HG02943 (cell line): ENCODE measurements at regions not wholly inside any gene's neighbourhood (a gene's known extent, or its start where the extent isn't known, plus 50 kb on each side); places are given as distances from the start of the nearest gene placed in this dataset.

Experiments used
- ATAC-seq: cut with Tn5 transposase; IDR thresholded peaks from one replicate; pipeline ENCODE4 v1.9.1; 2021; ENCODE audit warnings: mild to moderate bottlenecking, low read depth, moderate library complexity; ENCODE audit not compliant: unreplicated experiment

DNA sequence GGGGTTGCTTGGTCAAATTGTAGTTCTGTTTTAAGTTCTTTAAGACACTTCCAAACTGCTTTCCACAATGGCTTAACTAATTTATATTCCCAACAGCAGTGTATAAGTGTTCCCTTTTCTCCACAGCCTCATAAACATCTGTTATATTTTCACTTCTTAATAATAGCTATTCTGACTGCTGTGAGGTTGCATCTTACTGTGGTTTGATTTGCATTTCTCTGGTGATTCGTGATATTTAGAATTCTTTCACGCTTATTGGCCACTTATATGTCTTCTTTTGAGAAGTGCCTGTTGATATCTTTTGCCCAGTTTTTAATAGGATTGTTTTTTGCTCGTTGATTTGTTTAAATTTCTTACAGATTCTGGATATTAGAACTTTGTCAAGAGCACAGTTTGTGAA, 278.6 kb upstream of the ITM2A start:
- no peak for ATAC-seq

DNA sequence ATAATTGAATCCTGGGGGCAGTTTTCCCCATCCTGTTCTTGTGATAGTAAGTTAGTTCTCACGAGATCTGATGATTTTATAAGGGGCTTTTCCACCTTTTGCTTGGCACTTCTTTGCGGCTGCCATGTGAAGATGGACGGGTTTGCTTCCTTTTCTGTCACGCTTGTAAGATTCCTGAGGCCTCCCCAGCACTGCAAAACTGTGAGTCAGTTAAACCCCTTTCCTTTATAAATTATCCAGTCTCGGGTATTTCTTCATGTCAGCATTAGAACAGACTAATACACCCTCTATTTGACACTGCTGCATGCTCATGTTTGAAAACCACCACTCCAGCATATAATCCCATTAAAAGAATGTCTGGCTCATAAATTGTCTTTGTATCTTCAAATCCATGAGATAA, 264.4 kb upstream of the ITM2A start:
- no peak for ATAC-seq

DNA sequence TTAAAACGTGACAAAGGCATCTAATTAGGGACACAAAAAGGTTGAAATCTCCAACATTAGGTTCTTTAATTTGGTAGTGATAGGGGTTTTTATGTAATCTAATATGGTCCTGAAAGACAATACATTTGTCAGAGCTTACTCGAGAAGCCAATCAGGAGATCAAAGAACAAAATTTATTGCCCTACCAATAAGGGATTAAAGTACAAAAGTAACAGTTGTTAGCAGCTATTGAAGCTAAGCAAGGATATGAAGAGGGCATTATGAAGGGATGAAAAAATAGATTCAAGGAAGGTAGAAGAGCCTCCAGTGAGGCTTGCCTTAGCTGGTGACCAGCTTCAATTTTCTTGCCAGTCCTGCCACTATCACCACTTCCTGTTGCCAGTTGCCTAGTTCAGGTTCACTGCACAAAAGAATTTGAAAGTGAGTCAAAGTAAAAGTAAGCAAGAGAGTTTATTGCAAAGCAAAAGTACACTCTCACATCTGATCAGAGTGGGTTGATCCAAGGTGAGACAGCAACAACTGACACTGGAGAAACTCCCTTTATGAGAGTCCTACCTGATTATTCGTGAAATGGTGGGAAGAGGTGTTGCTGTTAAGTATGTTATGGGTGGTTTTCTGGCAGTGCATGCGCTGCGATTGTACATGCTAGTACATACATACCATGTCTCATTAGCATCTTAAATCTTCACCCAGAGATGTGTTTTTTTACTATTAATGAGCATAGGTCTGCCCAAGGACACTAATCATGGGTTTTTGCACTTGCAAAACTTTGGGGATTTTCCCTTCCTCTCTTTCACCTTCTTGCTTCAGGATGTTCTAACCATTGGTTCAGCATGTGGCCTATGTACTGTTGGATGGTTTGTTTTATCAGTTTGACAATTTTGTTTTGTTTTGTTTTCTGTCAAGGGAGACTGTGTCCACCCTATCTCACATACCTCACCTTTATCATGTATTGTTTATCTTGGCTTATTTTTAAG, 263.2 kb upstream of the ITM2A start:
- ATAC-seq: peak; percentile 85

DNA sequence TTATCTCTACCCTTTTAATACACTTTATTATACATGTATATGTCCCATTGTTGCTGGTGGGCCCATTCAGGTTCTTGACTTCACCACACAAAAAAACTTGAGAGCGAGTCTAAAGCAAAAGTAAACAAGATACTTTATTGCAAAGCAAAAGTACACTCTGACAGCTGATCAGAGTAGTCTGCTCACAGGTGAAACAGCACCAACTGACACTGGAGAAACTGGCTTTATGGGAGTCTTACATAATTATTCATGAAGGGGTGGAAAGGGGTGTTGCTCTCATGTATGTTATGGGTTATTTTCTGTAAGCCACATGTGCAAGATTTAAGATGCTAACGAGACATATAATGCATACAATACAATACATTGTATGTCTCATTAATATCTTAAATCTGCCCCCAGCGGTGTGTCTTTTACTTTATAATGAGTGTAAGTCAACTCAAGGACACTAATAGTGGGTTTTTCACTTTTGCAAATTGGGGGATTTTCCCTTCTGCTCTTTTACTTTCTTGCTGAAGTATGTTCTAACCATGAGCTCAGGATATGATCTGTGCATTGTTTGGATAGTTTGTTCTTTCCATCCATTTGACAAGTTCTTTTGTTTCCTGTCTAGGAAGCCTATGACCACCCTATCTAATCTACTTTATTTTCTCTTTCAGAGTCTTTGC, 256.1 kb upstream of the ITM2A start:
- no peak for ATAC-seq

DNA sequence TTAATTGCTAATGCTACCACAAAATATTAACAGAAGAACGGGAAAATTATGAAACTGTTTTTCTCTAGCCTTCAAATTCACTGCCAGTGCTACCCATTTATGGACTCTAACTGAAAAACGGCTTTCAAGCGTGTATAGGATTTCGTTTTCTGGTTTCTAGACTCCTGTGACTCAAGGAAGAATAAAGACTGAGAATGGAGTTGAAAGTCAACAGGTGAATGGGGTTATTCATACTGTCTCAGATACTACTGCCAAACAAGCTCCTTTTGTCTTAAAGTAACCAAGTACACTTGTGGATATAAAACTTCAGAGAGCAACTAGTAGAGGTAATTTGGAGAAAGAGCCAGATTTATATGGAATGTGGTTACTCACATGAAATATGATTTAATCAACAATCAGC, 251.1 kb upstream of the ITM2A start:
- no peak for ATAC-seq

DNA sequence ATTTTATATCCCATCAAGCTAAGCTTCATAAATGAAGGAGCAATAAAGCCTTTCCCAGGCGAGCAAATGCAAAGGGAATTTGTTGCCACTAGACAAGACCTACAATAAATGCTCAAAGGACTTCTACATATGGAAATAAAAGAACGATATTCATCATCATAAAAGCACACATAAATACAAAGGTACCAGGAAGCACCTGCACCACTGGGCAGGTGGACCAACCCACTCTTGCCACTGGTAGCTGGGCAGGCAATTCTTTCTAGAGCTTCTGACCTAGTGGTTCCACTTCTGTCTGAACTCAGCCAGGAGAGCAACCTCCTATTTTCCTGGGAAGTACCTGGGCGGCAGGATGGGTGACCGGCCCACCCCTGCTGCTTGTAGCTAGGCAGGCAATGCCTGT, 237.2 kb upstream of the ITM2A start:
- no peak for ATAC-seq

DNA sequence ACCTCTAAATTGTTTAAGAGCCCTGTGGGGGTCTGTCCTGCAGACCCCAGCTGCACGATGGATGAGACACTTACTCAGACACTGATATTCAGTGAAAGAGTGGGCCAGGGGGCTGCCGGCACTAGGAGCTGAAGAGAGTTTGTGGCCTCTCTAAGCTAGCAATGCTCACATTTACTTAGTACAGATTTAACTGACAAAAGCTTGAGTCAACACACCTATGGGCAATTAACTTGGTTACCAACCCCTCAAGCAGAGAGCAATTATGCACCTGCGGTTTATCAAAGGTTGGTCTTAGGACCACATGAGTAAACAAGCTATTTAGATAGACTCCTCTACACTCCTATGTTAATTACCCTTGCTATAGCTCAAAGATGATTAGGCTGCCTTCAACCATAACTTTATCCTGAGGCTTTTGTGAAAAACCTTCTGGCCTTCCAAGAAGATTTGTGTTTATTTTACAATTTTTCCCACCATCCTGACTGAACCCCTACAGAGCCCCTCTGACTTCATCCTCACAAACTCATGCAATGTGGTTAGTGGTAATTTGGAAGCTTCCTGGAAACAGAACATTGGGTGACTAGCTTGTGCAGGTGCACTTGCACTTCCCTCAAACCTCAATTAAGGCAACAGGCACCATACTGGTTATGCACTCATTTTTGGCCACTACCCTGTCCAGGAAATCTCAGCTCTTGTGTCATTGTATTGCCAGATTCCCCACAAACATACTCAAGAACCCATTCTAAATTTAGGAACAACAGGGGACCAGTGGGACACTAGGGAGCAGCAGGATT, 234.4 kb upstream of the ITM2A start:
- ATAC-seq: no peak

DNA sequence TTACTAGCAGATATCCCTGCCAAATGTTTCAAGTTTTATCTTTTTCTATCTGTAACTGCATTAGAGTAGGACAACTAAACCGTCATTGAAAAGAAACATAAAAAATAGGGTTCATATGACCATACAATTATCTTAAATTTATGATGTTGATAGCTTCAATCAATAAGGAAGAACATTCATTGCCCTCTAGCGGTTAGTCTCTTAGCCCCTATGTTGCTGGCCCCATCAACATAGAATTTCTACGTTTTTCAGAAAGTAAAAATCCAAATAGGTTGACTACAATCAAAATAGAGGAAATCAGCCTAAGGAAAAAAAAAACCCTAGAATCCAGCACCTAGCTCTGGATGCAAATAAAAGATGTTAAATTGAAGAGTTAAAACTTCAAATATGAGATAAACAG, 225.1 kb upstream of the ITM2A start:
- ATAC-seq: no peak

DNA sequence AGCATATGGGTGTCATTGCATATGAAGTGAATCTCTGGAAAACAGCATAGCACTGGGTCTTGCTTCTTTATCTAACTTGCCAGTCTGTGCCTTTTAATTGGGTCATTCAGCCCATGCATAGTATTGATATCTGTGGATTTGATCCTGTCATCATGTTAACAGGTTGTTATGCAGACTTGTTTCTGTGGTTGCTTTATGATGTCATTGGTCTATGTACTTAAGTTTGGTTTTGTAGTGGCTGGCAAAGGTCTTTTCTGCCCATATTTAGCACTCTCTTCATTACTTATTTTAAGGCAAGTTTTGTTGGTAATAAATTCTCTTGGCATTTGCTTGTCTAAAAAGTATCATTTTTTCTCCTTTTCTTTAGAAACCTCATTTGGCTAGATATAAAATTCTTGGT, 221.1 kb upstream of the ITM2A start:
- ATAC-seq: no peak

DNA sequence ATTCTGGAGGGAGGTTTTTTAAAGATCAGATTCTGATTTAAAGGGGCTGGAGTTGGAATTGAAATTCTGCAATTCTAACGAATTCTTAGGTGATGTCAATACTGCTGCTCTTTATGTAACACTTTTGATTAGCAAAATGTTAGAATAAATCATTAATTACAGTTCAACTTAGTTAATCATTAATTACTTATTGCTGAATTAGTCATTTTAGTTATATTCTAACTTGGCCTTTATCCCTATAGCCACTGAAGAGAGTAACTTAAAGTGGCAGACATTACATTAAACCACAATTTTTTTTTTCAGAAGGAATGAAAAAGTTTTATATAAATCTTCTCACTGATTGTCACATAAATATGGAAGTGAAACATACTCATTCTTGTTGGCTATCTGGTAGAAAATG, 206.6 kb upstream of the ITM2A start:
- ATAC-seq: no peak

DNA sequence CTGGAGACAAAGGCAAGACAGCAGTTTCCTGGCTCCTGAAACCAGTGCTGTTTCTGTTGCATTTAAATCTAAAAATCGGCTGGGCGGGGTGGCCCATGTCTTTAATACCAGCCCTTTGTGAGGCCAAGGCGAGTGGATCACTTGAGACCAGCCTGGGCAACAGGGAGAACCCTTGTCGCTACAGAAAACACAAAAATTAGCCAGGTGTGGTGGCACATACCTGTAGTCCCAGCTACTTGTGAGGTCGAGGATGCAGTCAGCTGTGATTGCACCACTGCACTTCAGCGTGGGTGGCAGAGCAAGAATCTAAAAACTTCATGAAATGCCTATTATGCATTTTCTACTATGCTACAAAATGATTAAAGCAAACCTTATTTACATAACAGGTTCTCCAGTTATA, 205.4 kb upstream of the ITM2A start:
- no peak for ATAC-seq

DNA sequence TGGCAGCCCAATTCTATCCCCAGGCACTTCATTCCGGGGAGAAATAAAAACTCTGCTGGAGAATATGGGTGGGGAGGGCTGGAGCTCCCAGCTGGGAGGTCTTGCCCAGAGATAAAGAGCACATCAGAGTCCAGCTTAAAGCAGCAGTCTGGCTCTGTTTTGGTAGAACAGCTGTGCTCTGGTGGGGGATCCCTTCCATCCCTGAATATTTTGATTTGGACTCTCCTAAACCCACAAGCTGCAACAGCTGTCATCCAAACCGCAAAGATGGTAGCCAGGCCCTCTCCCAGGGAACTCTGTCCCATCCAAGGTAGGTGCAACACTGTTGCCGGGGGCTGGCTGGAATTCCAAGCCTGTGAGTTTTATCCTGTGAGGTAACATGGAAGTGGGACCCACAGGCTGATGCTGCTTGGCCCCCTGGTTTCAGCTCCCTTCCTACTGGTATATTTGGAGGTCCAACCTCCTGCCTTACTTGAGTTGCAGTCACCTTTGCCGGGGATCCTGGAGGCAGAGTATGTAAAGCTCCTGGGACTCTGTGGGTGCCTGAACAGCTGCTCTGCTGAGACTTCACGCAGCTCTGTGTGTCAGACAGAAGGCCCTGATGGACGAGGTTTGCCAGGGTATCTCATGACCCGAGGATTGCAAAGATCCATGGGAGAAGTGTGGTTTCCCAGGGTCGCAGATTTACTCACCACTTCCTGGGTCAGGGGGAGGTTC, 203.5 kb upstream of the ITM2A start:
- no peak for ATAC-seq

DNA sequence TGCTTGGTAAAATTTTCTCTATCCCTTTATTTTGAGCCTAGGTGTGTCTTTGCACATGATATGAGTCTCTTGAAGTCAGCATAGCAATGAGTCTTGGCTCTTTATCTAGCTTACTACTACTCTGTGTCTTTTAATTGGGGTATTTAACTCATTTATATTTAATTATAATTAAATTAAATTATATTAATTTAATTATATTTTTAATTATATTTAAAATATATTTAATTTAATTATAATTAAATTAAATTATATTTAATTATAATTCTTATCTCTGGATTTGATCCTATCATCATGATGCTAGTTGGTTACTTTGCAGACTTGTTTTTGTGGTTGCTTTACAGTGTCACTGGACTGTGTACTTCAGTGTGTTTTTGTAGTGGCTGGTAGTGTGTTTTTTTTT, 201.2 kb upstream of the ITM2A start:
- ATAC-seq: no peak

DNA sequence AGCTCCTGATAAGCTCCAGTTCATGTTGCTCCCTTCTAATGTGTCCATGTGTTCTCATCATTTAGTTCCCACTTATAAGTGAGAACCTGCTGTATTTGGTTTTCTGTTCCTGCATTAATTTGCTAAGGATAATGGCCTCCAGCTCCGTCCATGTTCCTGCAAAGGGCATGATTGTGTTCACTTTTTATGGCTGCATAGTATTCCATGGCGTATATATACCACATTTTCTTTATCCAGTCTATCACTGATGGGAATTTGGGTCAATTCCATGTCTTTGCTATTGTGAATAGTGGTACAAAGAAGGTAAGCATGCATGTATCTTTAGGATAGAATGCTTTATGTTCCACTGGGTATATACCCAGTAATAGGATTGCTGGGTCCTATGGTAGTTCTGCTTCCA, 197.2 kb upstream of the ITM2A start:
- no peak for ATAC-seq

DNA sequence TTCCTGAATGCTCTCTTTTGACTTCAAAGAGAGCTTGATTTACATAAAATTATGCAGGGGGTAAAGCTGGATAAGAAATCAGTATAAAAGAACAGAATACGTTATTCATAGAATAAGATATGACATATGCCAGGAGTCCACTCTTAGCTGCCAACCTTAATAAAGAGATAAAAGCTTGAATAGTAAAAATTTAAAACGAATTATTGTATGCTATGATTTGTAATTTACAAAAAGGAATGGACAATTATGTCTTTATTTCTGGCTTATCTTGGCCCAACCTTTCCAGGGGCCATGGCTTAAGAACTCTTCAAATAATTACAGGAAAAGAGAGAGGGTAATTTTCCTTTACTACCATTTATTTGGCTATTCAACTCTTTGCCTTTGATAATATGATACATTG, 192.2 kb upstream of the ITM2A start:
- ATAC-seq: no peak

DNA sequence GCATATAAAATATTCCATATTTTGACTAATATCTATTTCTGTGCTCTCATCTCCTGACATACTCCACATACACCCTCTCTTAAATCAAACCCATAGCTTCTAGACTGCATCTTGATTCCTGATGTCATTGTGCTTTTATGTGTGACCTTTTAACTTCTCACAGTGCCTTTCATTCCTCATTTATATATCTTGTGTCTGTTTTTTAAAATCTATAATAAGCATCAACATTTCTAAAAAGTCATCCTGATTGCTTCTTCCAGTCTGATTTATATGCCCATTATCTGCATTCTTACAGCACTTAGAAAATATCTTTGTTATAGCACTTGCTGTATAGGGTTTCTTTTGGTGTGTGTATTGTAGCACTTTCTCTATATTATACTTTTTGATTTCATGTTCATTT, 190.1 kb upstream of the ITM2A start:
- ATAC-seq: no peak

DNA sequence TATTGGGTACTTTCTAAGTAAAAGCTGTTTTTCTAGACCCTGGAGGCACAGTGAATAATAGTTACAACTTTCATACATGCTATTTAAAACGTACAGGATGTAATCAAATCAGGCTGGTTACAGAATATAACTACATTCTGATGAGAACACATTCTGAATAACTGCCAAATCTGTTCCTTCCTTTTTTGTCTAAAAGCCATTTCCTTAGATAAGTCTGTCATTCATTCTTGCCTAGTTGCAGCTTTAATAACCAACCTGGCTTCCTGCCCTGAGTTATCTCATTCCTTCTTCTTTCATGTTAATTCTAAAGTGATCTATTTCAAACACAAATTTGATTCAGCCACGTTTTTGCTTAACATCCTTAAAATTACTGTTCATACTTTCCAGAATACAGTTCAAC, 189.7 kb upstream of the ITM2A start:
- no peak for ATAC-seq

DNA sequence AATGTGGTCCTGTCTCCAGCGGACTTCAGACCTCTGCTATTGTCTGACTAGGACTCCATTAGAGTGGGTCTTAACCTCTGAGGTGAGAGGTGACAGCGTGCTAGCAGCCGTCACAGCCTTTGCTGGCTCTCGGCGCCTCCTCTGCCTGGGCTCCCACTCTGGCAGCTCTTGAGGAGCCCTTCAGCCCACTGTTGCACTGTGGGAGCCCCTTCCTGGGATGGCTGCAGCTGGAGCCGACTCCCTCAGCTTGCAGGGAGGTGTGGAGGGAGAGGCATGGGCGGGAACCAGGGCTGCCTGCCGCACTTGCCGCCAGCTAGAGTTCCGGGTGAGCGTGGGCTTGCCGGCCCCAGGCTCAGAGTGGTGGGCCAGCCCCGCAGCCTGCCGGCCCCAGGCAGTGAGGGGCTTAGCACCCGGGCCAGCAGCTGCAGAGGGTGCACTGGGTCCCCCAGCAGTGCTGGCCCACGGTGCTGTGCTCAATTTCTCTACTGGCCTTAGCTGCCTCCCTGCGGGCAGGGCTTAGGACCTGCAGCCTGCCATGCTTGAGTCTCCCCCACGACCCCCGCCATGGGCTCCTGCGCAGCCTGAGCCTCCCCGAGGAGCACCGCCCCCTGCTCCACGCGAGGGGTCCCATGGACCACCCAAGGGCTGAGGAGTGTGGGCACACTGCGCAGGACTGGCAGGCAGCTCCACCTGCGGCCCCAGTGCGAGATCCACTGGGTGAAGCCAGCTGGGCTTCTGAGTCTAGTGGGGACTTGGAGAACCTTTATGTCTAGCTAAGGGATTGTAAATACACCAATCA, 163.4 kb upstream of the ITM2A start:
- no peak for ATAC-seq

DNA sequence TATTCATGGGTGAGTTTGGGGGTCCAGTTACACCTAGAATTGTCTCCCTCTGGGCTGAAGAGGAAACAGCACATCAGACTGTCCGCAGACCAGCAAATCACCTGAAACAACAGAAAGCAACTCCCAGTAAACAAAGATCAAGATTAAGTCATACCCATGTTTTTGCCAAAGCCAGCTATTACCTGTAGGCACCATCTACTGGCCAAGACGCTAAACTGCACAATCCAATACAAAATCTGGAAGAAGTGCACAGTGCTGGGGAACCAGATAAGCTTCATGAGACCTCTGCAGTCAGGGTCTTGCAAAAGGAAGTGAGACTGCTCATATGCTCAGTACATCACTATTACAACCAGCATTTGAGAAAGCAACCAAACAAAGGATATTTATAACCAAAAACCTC, 157.5 kb upstream of the ITM2A start:
- no peak for ATAC-seq

DNA sequence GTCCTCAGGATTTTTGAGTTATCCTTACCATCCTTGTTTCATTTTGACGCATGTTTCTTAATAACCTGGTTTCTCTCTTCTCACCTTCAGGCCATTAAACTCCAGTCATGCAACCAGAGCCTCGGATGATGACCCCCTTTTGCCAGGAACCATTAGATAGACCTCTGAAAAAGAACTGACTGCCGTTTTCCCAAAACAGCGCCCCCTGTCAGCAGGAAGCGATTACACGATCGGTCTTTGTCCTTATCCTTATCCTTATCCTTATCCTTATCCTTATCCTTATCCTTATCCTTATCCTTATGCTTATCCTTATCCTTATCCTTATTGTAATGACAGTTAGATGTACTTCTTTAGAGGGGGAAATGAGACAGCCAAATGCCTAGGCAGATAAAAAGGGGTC, 148.4 kb upstream of the ITM2A start:
- no peak for ATAC-seq
